ENCODE measurements at regions not wholly inside any gene's neighbourhood (a gene's known extent, or its start where the extent isn't known, plus 50 kb on each side); places are given as distances from the start of the nearest gene placed in this dataset.

GRCh38 chr3:117226932-117227331 lies 517.4 kb downstream of the TUSC7 start:
- Histone ChIP-seq H3K18ac (ENCODE audit: extremely low read depth, low read length) (no peak overlapping the region), H3K27me3 (replicated peaks in 1 of 4; ENCODE audit: control insufficient read depth in 3 of 4, extremely low read depth in 1 of 4, insufficient read depth in 3 of 4, low read length in 3 of 4) (no peaks in the 10 kb centered on the region), H3K79me1 (ENCODE audit: low read depth, low read length) (no peaks in the 10 kb centered on the region), H3K79me2 (ENCODE audit: control insufficient read depth in 1 of 2, insufficient read depth in 2 of 2, low read length in 2 of 2) (no peaks in the 10 kb centered on the region), H4K5ac (ENCODE audit: insufficient read length, low read depth, low read length) (no peak overlapping the region), H2BK120ac (replicated peaks; ENCODE audit: low read depth, low read length) (no peak overlapping the region), H3K4me2 (ENCODE audit: insufficient read depth in 1 of 2, low read depth in 2 of 2, low read length in 2 of 2) (no peak overlapping the region), H3K14ac (ENCODE audit: insufficient read length) (no peak overlapping the region), H4K8ac (ENCODE audit: extremely low read depth, insufficient read depth, low read length) (no peak overlapping the region), H3K36me3 (ENCODE audit: control insufficient read depth in 2 of 4, insufficient read depth in 4 of 4, low read length in 3 of 4) (no peaks in the 10 kb centered on the region), H3K4me3 (ENCODE audit: extremely low read depth in 1 of 4, insufficient read depth in 2 of 4, low read depth in 3 of 4, low read length in 4 of 4) (no peak overlapping the region), H2AK5ac (ENCODE audit: low read depth, low read length) (no peak overlapping the region), H3K56ac (replicated peaks; ENCODE audit: insufficient read length, low read depth, low read length) (no peak overlapping the region), H4K91ac (replicated peaks; ENCODE audit: insufficient read length, low read length) (no peak overlapping the region), H2BK12ac (ENCODE audit: low read depth, low read length) (no peak overlapping the region), H3K4ac (replicated peaks; ENCODE audit: insufficient read length, low read depth, low read length) (no peak overlapping the region), H3K4me1 (replicated peaks in 1 of 4; ENCODE audit: control insufficient read depth in 3 of 4, insufficient read depth in 4 of 4, low read length in 3 of 4) (no peaks in the 10 kb centered on the region), H3K9me3 (ENCODE audit: insufficient read depth in 2 of 2, low read depth in 1 of 2, low read length in 1 of 2) (no peaks in the 10 kb centered on the region), H3K23ac (ENCODE audit: insufficient read length) (no peak overlapping the region), H3K27ac (ENCODE audit: low read depth, low read length) (no peak overlapping the region), H4K20me1 (replicated peaks in 1 of 2; ENCODE audit: control insufficient read depth in 1 of 2, insufficient read depth in 2 of 2, low read length in 2 of 2) (no peaks in the 10 kb centered on the region), H2BK5ac (ENCODE audit: low read depth, low read length) (no peak overlapping the region), H2BK15ac (ENCODE audit: low read length) (no peak overlapping the region), H3K9ac (replicated peaks in 1 of 4; ENCODE audit: extremely low read depth in 1 of 4, low read depth in 3 of 4, low read length in 3 of 4) (no peak overlapping the region), H3K23me2 (ENCODE audit: low read depth, low read length) (no peaks in the 10 kb centered on the region; the same call in 1 of the 2 replicates), H2BK20ac (ENCODE audit: low read length) (no peak overlapping the region), H2AFZ (ENCODE audit: low read length) (no peak overlapping the region)
- ChIA-PET CTCF (ENCODE audit: partially characterized antibody) (interaction anchor here (0.5 kb wide), 1 partner anchor 51 kb away, joined by 3 read pairs; no protein-coding TSS in a partner anchor), POLR2A (ENCODE audit: partially characterized antibody) (no interaction called here)
- FAIRE-seq (no peak), DNase-seq (ENCODE audit: low read depth in 1 of 2, low spot score in 2 of 2) (no peak)
- WGBS, 2 experiments (ENCODE audit: extremely low coverage in 1 of 2, insufficient coverage in 1 of 2, insufficient read length in 1 of 2, insufficient replicate concordance in 2 of 2, low coverage in 1 of 2, low lambda C conversion rate in 2 of 2, missing lambda C conversion rate in 1 of 2), result 64% methylated on average over 2 of the region's 2 CpGs; no CpG with 5 or more reads in 1 of the 2 experiments
- TF ChIP-seq KDM4A (IDR thresholded peaks at IDR 0.05; ENCODE audit: low read depth, low read length, severe bottlenecking) (no peak), EGR1 (IDR thresholded peaks at IDR 0.05; ENCODE audit: borderline replicate concordance, low read depth, low read length) (no peak), SIN3A (conservative IDR thresholded peaks at IDR 0.05 in 1 of 2, IDR thresholded peaks at IDR 0.05 in 1 of 2; ENCODE audit: low read depth in 1 of 2, low read length in 2 of 2) (no peak), ATF3 (IDR thresholded peaks at IDR 0.05; ENCODE audit: insufficient read depth, low read depth, low read length) (no peak), TCF12 (IDR thresholded peaks at IDR 0.05; ENCODE audit: low read depth, low read length) (no peak), CTCF (IDR thresholded peaks at IDR 0.05; ENCODE audit: control extremely low read depth in 1 of 3, insufficient read depth in 1 of 3, low read depth in 1 of 3, low read length in 3 of 3) (no peak), HDAC6 (IDR thresholded peaks at IDR 0.05; ENCODE audit: low read depth, low read length) (no peak), TAF7 (optimal IDR thresholded peaks at IDR 0.05; ENCODE audit: borderline replicate concordance, low read depth, low read length) (no peak), CBX5 (IDR thresholded peaks at IDR 0.05; ENCODE audit: low read depth, low read length) (no peak), TBP (IDR thresholded peaks at IDR 0.05; ENCODE audit: low read depth, low read length) (no peak), JUND (IDR thresholded peaks at IDR 0.05; ENCODE audit: low read length) (no peak), TAF1 (IDR thresholded peaks at IDR 0.05; ENCODE audit: low read depth, low read length) (no peak)
